ENCODE measurements at regions not wholly inside any gene's neighbourhood (a gene's known extent, or its start where the extent isn't known, plus 50 kb on each side); places are given as distances from the start of the nearest gene placed in this dataset.
"Not testable (repeated sequence)": the region's sequence is repeated elsewhere in the genome, so short reads cannot be mapped to it uniquely, and the experiment has no call there.

DNA sequence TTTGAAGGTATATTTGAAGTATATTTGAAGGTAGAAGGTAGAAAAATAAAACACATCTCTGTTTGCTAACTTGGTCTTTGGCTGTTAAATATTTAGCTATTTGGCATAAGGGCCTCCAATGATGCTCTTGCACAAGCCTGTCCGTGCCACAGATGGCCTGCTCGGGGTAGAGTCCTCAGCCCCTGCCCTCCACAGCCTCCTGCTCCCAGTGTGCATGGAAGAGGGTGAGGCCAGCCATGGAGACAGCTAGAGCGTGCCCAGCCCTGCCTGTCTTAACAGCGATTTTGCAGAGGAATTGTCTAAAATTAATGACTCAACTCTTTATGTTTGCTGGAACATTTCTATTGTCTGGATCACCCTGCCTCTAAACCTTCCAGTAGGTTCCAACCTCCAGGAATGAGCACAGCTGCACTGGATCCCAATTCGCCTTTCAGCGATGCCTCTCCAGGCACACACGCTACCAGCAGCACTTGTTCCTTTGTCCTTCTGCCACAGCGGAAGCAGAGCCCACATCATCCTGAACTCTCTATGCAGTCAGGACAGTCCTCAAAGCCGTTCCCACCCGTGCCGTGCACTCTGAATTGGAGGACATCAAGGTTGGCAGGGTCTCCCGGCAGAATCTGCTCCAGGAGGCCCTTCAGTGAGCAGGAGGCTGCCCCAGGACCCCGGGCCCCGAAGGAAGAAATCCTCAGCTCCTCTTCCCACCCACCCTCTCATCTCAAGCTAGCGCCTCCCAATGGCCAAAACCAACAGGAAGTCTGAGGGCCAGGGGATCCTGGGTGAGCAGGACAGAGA is 254.0 kb upstream of the IRX1 start:
- no peak for DNase-seq

GRCh38 chr5:3340471-3340870 is 255.2 kb upstream of the IRX1 start:
- DNase-seq: no peak

DNA sequence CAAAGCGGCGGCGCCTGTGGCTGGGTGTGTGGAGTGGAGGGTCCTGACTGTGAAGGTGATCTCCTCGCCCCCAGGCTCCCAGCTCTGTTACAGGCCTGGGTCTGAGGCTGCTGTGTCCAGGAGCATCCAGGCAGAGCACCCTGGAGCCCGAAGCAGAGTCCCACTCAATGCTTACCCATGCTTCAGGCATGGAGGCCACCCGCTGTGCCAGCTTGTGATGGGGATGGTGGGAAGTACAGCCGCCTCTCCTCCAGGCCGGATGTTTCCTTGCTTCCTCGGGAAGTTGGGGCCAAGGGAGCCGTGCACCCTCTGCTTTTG is 255.9 kb upstream of the IRX1 start:
- no peak for DNase-seq

- DNase-seq: no peak
Observed at GRCh38 chr5:3339092-3339797, 256.4 kb upstream of the IRX1 start.

DNA sequence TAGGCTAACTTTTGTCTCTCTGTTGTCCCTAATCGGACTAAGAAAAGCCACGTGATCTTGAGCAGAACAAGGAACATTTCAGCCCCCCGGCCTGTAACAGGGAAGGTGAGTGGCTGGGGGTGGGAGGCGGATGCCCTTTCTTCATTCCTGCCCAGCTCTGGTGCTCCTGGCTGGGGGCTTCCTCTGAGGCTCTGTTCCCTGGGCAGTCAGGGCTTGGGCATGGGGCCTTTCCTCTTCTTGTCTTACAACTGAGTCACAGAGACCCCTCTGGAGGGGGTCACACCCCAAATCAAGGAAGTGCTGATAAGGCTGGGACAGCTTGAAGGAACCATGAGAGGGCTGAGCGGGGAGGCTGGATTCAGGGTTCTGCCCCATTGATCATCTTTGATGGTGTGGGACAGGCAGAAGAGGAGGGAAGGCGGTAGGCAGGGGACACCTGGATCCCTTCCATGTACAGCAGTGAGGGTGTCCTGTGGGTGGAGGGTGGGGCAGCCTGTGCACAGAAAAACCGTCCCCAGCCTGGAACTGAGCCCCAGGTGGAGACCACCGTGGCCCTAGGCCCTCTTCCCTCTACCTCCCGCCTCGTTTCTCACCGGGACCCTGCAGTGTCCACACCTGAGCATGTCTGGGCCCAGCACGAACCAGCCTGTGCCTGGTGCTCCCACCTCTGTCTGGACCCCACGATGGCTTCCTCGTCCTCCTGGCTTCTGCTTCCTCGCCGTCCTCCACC is 257.7 kb upstream of the IRX1 start:
- no peak for DNase-seq

GRCh38 chr5:3336666-3337065 is 259.0 kb upstream of the IRX1 start:
- DNase-seq: no peak

GRCh38 chr5:3335301-3335700 is 260.3 kb upstream of the IRX1 start:
- no peak for DNase-seq

- DNase-seq: no peak
Observed at GRCh38 chr5:3333836-3334235, 261.8 kb upstream of the IRX1 start.

- DNase-seq: no peak
Observed at GRCh38 chr5:3333105-3333504, 262.5 kb upstream of the IRX1 start.

DNA sequence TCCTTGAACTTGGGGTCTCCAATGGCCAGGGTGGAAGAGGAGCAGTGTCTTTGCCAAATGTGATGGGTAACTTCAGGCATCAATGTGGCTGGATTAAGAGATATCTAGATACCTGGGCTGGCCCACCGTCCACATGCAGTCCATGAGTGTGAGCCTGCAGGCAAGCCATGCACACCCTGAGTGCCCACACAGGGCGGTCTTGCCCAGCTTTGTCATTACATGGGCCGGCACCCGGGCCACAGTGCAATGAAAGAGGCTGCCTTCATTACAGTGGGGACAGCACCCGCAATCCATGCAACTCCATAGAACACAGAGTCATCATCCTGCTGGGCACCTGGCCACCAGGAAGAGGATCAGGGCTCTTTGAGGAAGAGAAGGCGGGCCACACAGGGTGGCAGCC is 263.8 kb upstream of the IRX1 start:
- DNase-seq: no peak

GRCh38 chr5:3330442-3330841 is 265.2 kb upstream of the IRX1 start:
- DNase-seq: no peak

- no peak for DNase-seq
Observed at GRCh38 chr5:3329427-3329826, 266.2 kb upstream of the IRX1 start.

DNA sequence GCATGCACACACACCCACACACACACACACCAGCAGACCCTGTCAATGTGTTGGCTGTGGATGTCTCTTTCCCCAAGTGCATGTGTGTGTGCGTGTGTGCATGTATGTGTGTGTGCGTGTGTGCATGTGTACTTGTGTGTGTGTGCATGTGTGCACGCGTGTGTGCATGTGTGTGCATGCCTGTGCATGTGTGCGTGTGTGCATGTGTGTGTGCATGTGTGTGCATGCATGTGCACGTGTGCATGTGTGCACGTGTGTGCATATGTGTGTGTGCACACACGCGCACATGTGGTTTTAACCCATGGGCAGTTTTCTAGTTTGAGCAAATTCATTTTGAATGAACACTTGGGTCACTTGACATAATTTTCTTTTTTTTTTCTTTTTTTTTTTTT is 268.8 kb upstream of the IRX1 start:
- no peak for DNase-seq

- DNase-seq: no peak
Observed at GRCh38 chr5:3325972-3326840, 269.4 kb upstream of the IRX1 start.

- DNase-seq: peak; percentile 35
Observed at GRCh38 chr5:3325201-3325971, 270.2 kb upstream of the IRX1 start.

GRCh38 chr5:3324421-3325101 is 271.1 kb upstream of the IRX1 start:
- DNase-seq: no peak

- DNase-seq: not testable (repeated sequence)
Observed at GRCh38 chr5:3323966-3324365, 271.7 kb upstream of the IRX1 start.

DNA sequence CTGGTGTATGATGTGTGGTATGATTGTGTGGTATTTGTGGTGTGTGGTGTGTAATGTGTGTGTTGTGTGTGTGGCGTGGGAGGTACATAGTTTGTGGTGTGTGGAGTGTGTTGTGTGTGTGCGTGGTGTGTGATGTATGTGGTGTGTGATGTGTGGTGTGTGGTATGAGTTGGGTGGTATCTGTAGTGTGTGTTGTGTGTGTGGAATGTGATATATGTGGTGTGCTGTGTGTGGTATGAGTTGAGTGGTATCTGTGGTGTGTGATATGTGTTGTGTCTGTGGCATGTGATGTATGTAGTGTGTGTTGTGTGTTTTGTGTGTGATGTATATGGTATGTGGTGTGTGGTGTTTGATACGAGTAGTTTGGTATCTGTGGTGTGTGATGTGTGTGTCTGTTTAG is 272.5 kb upstream of the IRX1 start:
- no peak for DNase-seq

- DNase-seq: no peak
Observed at GRCh38 chr5:3322642-3323041, 273.0 kb upstream of the IRX1 start.

GRCh38 chr5:3321923-3322322 is 273.7 kb upstream of the IRX1 start:
- no peak for DNase-seq

DNA sequence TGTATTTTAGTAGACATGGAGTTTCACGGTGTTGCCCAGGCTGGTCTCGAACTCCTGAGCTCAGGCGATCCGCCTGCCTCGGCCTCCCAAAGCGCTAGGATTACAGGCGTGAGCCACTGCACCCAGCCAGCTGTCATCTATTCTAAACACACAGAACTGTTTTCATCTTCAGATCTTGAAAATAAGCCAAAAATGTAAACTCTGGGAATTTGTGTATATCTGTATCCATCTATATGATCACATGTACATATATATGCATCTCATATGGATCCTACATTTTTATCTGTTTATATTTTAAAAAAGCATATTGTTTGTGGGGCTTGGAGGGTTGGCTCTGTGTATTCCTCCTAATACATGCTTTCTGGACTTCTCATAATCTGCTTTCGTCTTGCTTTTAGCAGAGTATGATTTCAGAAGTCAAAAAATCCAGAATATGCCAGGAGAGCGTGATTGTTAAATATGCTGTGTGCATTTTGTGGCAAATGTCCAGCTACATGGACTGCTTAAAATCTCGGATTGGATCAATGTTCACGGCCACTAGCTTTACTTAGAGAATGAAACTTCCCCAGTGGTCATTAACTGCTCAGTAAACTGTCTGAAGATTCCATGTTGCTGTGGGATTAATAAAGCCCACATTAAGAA is 274.4 kb upstream of the IRX1 start:
- DNase-seq: no peak

All from fibroblast of skin of scalp (primary cell).